ENCODE measurements at regions not wholly inside any gene's neighbourhood (a gene's known extent, or its start where the extent isn't known, plus 50 kb on each side); places are given as distances from the start of the nearest gene placed in this dataset.

DNA sequence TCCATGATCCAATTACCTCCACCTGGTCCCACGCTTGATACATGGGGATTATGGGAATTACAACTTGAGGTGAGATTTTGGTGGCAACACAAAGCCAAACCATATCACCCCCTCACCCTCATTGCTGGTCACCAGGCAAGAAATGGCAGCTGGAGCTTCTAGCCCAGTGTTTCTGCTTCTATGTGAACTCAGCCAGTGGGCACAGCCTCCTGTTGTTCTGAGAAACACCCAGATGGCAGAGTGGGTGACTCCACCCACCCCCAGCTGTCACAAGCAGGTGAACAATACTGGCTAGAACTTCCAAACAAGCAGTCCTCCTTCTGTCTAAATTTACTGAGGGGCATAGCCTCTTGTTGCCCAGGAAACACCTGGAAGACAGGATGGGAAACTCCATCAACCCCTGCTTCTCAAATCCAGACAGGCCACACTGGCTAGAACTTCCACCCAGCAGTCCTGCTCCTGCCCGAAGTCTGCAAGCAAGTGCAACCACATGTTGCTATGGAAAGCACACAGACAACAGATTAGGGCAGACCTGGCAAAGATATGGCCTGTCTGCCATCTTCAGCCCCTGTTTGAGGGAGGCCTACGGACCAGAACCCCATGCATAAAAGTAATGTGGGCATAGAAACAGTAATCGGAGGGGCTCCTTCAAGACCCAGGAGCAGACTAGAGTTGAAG lies 114.1 kb downstream of the DTWD1 start:
- H4K20me1 ChIP-seq (ENCODE audit: insufficient read depth, low read length) = no peaks in the 10 kb centered on the region
- H3K36me3 ChIP-seq (ENCODE audit: insufficient read depth, low read length) = no peaks in the 10 kb centered on the region
- no TSS peak for BruUV-seq (replicated peaks)
- H3K27ac ChIP-seq (ENCODE audit: low read depth, low read length, poor library complexity, severe bottlenecking) = no peak overlapping the region
- H3K4me2 ChIP-seq (ENCODE audit: low read length) = no peak overlapping the region
- H3K4me1 ChIP-seq (ENCODE audit: insufficient read depth, low read length, poor library complexity, severe bottlenecking) = no peaks in the 10 kb centered on the region
- no peaks in the 10 kb centered on the region for H3K9me3 ChIP-seq (ENCODE audit: low read length)
- no peak overlapping the region for H2AFZ ChIP-seq (ENCODE audit: low read length)
- no peak for DNase-seq (ENCODE audit: low spot score)
- TF ChIP-seq EZH2phosphoT487 (IDR thresholded peaks at IDR 0.05; ENCODE audit: borderline replicate concordance, low read depth, low read length) (no peak), CTCF (conservative IDR thresholded peaks at IDR 0.05; ENCODE audit: low read length) (no peak)
- POLR2A ChIA-PET = no interaction called here
- H3K4me3 ChIP-seq (ENCODE audit: low read depth, low read length, poor library complexity, severe bottlenecking) = no peak overlapping the region
- no peaks in the 10 kb centered on the region for H3K79me2 ChIP-seq (ENCODE audit: insufficient read depth, low read depth, low read length)
- intact Hi-C loops (cut with micrococcal nuclease; ENCODE audit: unreplicated experiment) = no loop called here
- no peaks in the 10 kb centered on the region for H3K9me2 ChIP-seq (ENCODE audit: insufficient read depth, low read length)
- CTCF ChIA-PET (ENCODE audit: unreplicated experiment) = no interaction called here

DNA sequence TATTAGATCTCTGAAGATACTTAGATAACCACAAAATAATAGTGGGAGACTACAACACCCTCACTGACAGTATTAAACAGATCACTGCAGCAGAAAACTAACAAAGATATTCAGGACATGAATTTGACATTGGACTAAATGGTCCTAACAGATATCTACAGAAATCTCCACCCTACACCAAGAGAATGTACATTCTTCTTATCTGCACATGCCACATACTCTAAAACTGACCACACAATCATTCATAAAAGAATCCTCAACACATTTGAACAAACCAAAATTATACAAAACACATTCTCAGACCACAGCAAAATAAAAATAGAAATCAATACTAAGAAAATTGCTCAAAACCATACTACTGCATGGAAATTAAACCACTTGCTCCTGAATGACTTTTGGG lies 116.3 kb downstream of the DTWD1 start:
- Histone ChIP-seq H2AFZ (ENCODE audit: low read length) (no peak overlapping the region), H3K4me3 (ENCODE audit: low read depth, low read length, poor library complexity, severe bottlenecking) (no peak overlapping the region), H4K20me1 (ENCODE audit: insufficient read depth, low read length) (no peaks in the 10 kb centered on the region), H3K4me2 (ENCODE audit: low read length) (no peak overlapping the region), H3K9me3 (ENCODE audit: low read length) (no peaks in the 10 kb centered on the region), H3K9me2 (ENCODE audit: insufficient read depth, low read length) (no peaks in the 10 kb centered on the region), H3K36me3 (ENCODE audit: insufficient read depth, low read length) (no peaks in the 10 kb centered on the region), H3K4me1 (ENCODE audit: insufficient read depth, low read length, poor library complexity, severe bottlenecking) (no peaks in the 10 kb centered on the region), H3K27ac (ENCODE audit: low read depth, low read length, poor library complexity, severe bottlenecking) (no peak overlapping the region), H3K79me2 (ENCODE audit: insufficient read depth, low read depth, low read length) (no peaks in the 10 kb centered on the region)
- no peak for TF ChIP-seq CTCF (conservative IDR thresholded peaks at IDR 0.05; ENCODE audit: low read length)
- no peak for TF ChIP-seq EZH2phosphoT487 (IDR thresholded peaks at IDR 0.05; ENCODE audit: borderline replicate concordance, low read depth, low read length)
- intact Hi-C loops (cut with micrococcal nuclease; ENCODE audit: unreplicated experiment) = no loop called here
- CTCF ChIA-PET (ENCODE audit: unreplicated experiment) = no interaction called here
- POLR2A ChIA-PET = no interaction called here
- BruUV-seq (replicated peaks) = no TSS peak
- no peak for DNase-seq (ENCODE audit: low spot score)

DNA sequence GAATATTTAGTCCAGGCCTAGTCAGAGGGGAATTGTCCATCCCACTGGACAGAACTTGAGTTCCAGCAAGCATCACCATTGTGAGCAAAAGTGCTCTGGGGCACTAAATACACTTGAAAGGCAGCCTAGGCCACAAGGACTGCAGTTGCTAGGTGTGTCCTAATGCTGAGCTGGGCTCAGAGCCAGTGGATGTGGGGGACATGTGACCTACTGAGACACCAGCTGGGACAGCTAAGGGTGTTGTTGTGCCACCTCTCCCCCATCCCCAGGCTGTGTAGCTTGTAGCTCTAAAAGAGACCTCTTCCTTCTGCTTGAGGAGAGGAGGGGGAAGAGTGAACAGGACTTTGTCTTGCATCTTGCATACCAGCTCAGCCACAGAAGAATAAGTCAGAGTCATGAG lies 120.9 kb downstream of the DTWD1 start:
- Histone ChIP-seq H3K4me3 (ENCODE audit: low read depth, low read length, poor library complexity, severe bottlenecking) (no peak overlapping the region), H3K9me3 (ENCODE audit: low read length) (no peaks in the 10 kb centered on the region), H3K4me2 (ENCODE audit: low read length) (no peak overlapping the region), H3K9me2 (ENCODE audit: insufficient read depth, low read length) (no peaks in the 10 kb centered on the region), H3K4me1 (ENCODE audit: insufficient read depth, low read length, poor library complexity, severe bottlenecking) (no peaks in the 10 kb centered on the region), H2AFZ (ENCODE audit: low read length) (no peak overlapping the region), H3K27ac (ENCODE audit: low read depth, low read length, poor library complexity, severe bottlenecking) (no peak overlapping the region), H3K36me3 (ENCODE audit: insufficient read depth, low read length) (no peaks in the 10 kb centered on the region), H4K20me1 (ENCODE audit: insufficient read depth, low read length) (no peaks in the 10 kb centered on the region), H3K79me2 (ENCODE audit: insufficient read depth, low read depth, low read length) (no peaks in the 10 kb centered on the region)
- POLR2A ChIA-PET = no interaction called here
- DNase-seq (ENCODE audit: low spot score) = no peak
- no peak for TF ChIP-seq EZH2phosphoT487 (IDR thresholded peaks at IDR 0.05; ENCODE audit: borderline replicate concordance, low read depth, low read length)
- no peak for TF ChIP-seq CTCF (conservative IDR thresholded peaks at IDR 0.05; ENCODE audit: low read length)
- CTCF ChIA-PET (ENCODE audit: unreplicated experiment) = no interaction called here
- intact Hi-C loops (cut with micrococcal nuclease; ENCODE audit: unreplicated experiment) = no loop called here
- no TSS peak for BruUV-seq (replicated peaks)
